ENCODE measurements at regions not wholly inside any gene's neighbourhood (a gene's known extent, or its start where the extent isn't known, plus 50 kb on each side); places are given as distances from the start of the nearest gene placed in this dataset.

DNA sequence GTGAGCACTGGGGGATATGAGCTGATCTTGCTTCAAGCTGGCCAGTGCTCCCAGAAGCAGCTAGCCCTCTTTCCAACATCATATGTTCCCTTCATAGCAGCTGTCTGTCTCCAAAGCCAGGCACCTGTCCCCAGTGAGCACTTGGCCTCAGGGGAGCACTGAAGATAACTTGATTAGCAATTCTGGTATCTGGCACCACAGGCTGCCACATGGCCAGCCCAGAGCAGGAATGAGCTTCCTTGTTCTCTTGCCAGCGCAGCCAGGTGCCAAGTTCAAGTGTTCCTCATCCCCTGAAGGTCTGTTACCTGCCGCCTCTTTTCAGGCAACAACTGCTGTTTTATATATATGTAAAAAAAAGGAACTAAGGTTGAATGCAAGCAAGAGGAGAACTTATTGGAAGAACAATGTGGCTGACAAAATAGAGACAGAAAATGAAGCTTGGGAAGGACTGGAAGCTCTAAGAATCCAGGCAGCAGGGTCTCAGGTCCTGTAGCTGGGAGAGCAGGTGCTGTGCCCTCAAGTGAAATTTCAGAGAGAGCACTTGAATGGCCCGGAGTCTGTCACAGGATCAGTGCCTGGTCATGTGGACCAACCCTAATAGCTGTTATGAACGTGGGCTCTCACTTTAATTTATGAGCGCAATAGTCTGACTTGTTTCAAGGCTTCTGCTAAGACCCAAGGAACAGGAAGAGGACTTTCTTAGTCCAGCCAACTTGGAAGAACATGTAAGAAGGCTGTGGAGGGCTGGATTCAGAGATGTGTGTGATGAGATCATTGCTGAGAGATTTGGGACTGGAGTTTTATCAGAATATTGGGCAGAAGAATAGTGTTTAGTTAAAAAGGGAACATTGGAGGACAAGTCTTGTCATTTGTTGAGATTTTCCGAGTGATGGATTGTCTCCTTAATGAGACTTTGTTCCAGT lies 267.2 kb downstream of the GLRX3 start:
- no peaks in the 10 kb centered on the region for H3K27me3 ChIP-seq (ENCODE audit: control insufficient read depth, insufficient read depth, low read length)
- H3K36me3 ChIP-seq (ENCODE audit: control insufficient read depth, insufficient read depth, low read length): no peaks in the 10 kb centered on the region
- TF ChIP-seq, protein P1, sequence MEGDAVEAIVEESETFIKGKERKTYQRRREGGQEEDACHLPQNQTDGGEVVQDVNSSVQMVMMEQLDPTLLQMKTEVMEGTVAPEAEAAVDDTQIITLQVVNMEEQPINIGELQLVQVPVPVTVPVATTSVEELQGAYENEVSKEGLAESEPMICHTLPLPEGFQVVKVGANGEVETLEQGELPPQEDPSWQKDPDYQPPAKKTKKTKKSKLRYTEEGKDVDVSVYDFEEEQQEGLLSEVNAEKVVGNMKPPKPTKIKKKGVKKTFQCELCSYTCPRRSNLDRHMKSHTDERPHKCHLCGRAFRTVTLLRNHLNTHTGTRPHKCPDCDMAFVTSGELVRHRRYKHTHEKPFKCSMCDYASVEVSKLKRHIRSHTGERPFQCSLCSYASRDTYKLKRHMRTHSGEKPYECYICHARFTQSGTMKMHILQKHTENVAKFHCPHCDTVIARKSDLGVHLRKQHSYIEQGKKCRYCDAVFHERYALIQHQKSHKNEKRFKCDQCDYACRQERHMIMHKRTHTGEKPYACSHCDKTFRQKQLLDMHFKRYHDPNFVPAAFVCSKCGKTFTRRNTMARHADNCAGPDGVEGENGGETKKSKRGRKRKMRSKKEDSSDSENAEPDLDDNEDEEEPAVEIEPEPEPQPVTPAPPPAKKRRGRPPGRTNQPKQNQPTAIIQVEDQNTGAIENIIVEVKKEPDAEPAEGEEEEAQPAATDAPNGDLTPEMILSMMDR (IDR thresholded peaks at IDR 0.05; ENCODE audit: insufficient read depth, low read length, poor library complexity, severe bottlenecking): no peak
- DNase-seq (ENCODE audit: low read depth): no peak
- H3K4me3 ChIP-seq (ENCODE audit: low read depth, low read length): no peak overlapping the region

- H3K36me3 ChIP-seq (ENCODE audit: control insufficient read depth, insufficient read depth, low read length): no peaks in the 10 kb centered on the region
- H3K4me3 ChIP-seq (ENCODE audit: low read depth, low read length): no peak overlapping the region
- no peaks in the 10 kb centered on the region for H3K27me3 ChIP-seq (ENCODE audit: control insufficient read depth, insufficient read depth, low read length)
- no peak for DNase-seq (ENCODE audit: low read depth)
- TF ChIP-seq, protein P1 (IDR thresholded peaks at IDR 0.05; ENCODE audit: insufficient read depth, low read length, poor library complexity, severe bottlenecking): no peak
Measured at GRCh38 chr10:130404476-130405055, 268.4 kb downstream of the GLRX3 start.

DNA sequence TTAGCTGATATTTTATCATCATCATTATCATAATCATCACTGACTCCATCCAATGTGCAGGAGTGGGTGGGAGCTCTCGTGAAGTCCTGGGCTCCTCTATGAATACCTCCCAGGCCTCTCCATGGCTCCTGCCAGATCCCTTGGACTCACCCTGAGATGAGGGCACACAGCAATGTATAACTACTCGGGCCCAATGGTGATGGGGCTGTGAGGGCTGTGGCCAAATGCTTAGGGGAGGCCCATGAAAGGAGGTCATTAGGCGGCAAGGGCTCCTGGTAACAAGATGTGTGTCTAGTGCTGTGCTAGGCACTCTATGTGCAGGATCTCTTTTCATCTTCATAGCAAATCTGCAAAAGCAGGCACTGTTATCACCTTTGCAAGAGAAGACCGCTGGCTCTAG lies 270.9 kb downstream of the GLRX3 start:
- Histone ChIP-seq H3K27me3 (ENCODE audit: control insufficient read depth, insufficient read depth, low read length) (no peaks in the 10 kb centered on the region), H3K36me3 (ENCODE audit: control insufficient read depth, insufficient read depth, low read length) (no peaks in the 10 kb centered on the region), H3K4me3 (ENCODE audit: low read depth, low read length) (no peak overlapping the region)
- DNase-seq (ENCODE audit: low read depth): no peak
- TF ChIP-seq, protein P1 (IDR thresholded peaks at IDR 0.05; ENCODE audit: insufficient read depth, low read length, poor library complexity, severe bottlenecking): no peak

DNA sequence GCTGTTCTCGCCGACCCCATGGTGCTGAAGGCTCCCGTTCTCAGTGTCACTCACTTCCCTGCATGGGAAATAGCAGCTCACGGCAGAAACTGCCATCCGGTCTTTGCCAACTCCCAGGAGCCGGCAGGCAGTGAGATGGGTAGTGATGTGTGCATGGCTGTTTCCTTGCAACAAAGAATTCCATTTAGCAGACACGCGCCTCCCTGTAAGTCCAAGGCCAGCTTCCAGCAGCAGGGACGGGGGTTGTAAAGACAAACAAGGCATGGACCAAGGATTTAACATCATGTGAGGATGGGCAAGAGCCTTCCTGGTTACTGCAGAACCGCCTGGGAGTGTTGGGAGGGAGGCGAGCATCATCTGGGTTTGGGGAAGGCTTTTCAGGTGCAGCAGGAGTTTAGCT lies 273.1 kb downstream of the GLRX3 start:
- DNase-seq (ENCODE audit: low read depth): no peak
- no peaks in the 10 kb centered on the region for H3K27me3 ChIP-seq (ENCODE audit: control insufficient read depth, insufficient read depth, low read length)
- TF ChIP-seq, protein P1 (IDR thresholded peaks at IDR 0.05; ENCODE audit: insufficient read depth, low read length, poor library complexity, severe bottlenecking): no peak
- H3K36me3 ChIP-seq (ENCODE audit: control insufficient read depth, insufficient read depth, low read length): no peaks in the 10 kb centered on the region
- H3K4me3 ChIP-seq (ENCODE audit: low read depth, low read length): no peak overlapping the region

DNA sequence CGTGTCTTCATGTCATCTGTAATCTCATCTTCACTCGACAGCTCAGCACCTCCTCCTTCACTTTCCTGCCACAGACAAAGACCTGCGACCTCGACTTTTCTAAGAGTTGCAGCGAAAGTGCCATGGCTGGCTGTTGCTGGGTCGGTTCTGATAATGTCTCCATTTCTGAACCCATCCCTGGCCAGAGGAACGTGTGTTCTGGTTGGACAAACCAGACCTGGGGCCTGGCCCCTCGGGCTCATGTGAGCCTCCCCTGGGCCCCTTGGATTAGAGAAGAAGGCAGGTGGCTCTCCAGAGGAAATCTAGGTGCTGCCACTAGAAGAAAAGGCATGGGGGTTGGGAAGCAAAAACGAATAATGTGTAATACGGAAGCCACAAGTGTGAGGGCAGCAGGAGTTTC lies 273.7 kb downstream of the GLRX3 start:
- DNase-seq (ENCODE audit: low read depth): no peak
- H3K27me3 ChIP-seq (ENCODE audit: control insufficient read depth, insufficient read depth, low read length): no peaks in the 10 kb centered on the region
- no peaks in the 10 kb centered on the region for H3K36me3 ChIP-seq (ENCODE audit: control insufficient read depth, insufficient read depth, low read length)
- TF ChIP-seq, protein P1 (IDR thresholded peaks at IDR 0.05; ENCODE audit: insufficient read depth, low read length, poor library complexity, severe bottlenecking): no peak
- H3K4me3 ChIP-seq (ENCODE audit: low read depth, low read length): no peak overlapping the region
